NCI-H2196 (cell line): ENCODE measurements at regions not wholly inside any gene's neighbourhood (a gene's known extent, or its start where the extent isn't known, plus 50 kb on each side); places are given as distances from the start of the nearest gene placed in this dataset.
"Not testable (repeated sequence)": the region's sequence is repeated elsewhere in the genome, so short reads cannot be mapped to it uniquely, and the experiment has no call there.

Experiments
- DNase-seq: peaks from one replicate; lab custom pipeline; 2025; ENCODE audit not compliant: unreplicated experiment; lab: John Stamatoyannopoulos, UW

GRCh38 chr21:28712411-28712810 lies 280.3 kb downstream of the LTN1 start:
- no peak for DNase-seq

GRCh38 chr21:28705616-28706015 lies 287.1 kb downstream of the LTN1 start:
- no peak for DNase-seq

DNA sequence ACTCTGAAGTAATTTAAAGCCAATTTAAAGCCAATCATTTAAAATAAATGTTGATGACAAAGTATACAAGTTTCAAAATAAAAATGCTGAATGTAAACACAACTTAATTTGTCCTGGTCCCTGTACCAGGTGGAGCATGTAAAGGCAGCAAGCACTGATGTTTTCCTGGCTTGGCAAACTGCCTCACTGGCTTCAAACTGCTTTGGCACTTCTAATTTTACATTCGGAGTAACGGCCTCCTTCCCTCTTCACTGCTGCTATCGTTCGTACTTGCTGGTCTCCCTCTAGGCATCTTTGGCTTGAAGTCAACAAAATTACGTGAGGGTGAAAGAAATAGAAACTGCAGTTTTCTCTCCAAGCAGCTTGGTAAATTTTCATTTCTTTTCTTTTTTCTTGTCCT lies 287.9 kb downstream of the LTN1 start:
- DNase-seq = no peak

- DNase-seq = no peak
Observed at GRCh38 chr21:28703861-28704260, 288.8 kb downstream of the LTN1 start.

DNA sequence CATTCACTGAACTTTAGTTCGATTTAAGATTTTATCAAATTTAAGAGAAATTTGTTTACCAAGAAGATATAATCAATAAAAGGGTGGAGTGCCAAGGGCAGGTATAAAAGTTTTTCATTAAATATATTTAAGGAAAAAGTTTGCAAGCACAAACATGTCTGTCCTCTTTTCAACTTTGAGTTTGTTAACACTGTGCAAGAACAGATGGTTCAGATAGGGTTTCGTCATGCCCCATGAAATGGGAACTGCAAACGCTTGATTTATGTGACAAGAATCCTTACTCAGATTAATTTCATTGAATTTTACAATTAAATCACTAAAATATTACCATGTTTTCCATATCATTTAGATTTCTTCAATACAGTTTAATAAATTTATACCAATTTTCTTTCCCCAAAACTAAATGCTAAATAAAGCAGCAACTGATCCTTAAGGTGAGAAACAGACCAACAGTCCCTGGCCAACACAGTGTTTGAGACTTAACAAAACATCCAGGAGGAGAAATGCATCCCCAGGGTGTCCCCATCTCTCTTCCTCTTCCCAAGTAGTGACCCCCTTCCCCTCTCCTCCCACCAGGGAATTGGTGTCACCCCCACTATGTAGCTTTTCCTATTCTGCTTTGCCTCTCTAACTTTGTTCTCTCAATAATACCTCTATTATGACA lies 292.9 kb downstream of the LTN1 start:
- no peak for DNase-seq

DNA sequence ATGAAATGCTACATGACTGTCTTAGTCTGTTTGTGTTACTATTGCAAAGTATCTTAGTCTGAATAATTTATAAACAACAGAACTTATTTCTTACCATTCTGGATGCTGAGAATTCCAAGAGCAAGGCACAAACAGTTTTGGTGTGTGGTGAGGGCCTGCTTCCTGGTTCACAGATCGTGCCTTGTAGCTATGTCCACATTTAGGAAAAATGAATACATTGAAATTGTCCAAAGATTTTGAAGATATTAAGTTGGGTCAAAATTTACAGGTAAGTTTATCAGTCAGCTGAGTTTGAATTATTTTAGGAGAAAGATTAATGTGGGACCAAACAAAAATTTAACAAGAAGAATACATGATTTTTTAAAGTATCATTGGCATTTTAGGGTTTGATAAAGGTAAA lies 293.5 kb downstream of the LTN1 start:
- no peak for DNase-seq

DNA sequence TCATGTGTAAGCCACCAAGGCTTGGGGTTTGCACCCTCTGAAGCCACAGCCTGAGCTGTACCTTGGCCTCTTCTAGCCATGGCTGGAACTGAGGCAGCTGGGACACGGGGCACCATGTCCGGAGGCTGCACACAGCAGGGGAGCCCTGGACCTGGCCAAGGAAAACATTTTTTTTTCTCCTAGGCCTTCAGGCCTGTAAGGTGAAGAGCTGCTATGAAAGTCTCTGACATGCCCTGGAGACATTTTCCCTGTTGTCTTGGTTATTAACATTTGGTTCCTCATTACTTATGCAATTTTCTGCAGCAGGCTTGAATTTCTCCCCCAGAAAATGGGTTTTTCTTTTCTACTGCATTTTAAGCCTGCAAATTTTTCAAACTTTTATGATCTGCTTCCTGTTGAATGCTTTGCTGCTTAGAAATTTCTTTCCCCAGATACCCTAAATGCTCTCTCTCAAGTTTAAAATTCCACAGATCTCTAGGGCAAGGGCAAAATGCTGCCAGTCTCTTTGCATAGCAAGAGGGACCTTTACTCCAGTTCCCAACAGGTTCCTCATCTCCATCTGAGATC lies 295.8 kb downstream of the LTN1 start:
- DNase-seq = no peak

DNA sequence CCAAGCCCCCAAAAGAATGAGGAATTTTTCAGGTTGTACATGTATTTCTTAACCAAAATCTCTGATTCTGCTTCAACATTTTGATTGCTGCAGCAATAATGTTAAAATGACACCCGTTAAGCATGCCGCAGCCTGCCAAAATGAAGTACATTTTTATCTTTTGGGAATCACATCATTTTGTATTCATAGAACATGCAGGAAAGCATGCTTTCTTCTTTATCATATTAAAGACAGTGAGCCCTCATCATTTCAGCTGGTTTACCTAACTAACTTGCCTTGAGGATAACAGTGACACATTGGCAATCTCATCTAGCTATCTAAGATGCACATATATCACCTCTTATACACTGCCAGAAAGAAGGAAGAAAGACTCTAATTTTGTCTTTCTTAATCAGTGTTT lies 299.2 kb downstream of the LTN1 start:
- no peak for DNase-seq

DNA sequence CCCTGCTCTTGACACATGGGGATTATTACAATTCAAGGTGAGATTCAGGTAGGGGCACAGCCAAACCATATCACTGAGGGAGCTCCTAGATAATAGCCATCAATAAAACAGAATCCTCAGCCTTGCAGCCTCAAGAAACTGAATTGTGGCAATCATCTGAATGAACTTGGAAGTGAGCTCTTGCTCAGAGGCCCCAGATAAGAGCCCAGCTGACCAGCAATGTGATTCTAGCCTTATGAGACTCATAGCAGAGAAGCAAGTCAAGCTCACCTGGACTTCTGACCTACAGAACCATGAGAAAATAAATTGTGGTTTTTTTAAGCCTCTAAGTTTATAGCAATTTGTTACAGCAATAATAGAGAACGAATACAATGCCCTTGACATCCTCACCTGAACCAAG lies 302.5 kb downstream of the LTN1 start:
- no peak for DNase-seq

GRCh38 chr21:28688381-28688780 lies 304.3 kb downstream of the LTN1 start:
- DNase-seq = no peak

DNA sequence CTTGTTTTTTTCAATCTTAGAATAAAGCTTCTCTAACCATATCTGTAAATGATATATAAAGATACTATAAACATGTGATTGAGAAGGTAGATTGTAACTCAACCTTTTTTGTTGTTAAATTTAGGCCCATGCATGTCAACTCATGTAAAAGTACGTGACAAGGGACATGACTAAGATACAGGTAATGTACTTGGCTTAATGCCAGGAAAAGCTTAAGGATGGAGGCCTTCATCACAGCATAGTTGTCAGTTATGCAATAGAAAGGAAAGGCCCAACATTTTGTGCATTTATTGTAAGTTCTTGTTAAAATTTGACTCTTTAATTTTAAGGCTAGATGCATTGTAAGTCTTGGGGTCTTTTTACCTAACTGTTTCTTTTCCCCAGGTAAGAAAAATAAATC lies 305.1 kb downstream of the LTN1 start:
- DNase-seq = no peak

GRCh38 chr21:28683982-28684752 lies 308.5 kb downstream of the LTN1 start:
- DNase-seq = no peak

GRCh38 chr21:28682884-28683283 lies 309.8 kb downstream of the LTN1 start:
- DNase-seq = not testable (repeated sequence)

- not testable (repeated sequence) for DNase-seq
Observed at GRCh38 chr21:28677096-28677495, 315.6 kb downstream of the LTN1 start.

DNA sequence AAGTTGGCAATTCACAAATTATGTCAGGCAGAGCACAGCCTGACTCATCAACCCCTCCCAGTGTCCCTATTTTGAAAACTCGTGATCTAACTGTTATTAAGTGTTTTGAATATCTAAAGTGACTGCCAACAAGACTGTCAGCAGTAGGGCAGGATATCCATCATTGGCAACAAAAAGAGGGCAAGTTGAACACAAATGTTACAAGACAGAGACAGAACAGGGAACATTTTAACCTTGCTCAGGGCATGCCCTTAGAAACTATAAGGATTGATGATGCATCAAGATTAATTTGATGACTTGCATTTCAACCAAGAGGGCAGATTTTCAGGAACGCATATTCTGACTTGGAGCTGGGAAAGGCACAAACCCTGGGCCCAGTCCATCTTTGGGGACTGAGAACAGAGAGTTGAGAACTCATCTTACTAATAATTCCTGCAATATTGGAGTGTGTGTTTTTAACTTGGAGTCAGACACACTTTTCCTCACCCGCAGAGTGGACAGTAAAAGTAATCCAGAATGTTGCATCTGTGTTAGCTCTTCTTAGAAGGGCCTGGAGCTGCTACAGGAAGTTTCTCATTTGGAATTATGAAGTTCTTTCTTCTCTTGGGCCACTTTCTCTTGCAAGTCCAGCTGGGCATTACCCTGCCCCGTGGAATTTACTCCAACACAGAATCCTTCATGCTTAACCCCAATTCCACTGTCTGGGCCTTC lies 317.2 kb downstream of the LTN1 start:
- no peak for DNase-seq

DNA sequence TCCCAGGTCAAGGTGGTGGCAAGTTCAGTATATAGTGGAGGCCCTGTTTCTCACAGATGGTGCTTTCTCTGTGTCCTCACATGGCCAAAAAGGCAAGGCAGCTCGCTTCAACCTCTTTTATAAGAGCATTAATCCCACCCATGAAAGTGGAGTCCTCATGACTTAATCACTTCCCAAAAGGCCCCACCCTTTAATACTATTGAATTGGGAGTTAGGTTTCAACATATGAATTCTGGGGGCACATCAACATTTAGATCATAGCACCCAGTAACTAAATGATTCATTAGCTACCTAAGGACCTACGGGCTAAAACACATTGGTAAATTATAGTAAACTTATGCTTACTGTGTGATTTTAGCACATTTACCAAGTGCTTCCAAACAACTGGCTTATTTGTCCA lies 317.9 kb downstream of the LTN1 start:
- no peak for DNase-seq

- no peak for DNase-seq
Observed at GRCh38 chr21:28671549-28672195, 321.0 kb downstream of the LTN1 start.

- no peak for DNase-seq
Observed at GRCh38 chr21:28669971-28670653, 322.6 kb downstream of the LTN1 start.

DNA sequence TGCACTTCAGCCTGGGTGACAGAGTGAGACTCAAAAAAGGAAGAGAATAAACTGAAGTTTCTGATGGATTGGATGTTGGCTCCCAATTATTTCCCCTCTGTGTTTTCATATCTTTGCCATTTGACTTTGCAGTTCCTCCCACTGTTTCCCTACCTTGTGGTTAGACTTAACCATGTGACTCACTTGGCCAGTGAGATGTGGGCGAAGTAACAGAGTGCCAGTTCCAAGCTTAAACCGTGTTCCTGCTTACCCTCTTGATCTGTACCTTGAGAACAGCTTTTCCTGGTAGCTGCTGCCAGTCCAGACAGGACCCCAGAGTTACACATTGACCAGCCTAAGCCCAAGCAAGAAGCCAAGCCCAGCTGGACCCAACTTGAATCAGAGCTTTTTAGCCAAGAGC lies 323.4 kb downstream of the LTN1 start:
- DNase-seq = no peak

DNA sequence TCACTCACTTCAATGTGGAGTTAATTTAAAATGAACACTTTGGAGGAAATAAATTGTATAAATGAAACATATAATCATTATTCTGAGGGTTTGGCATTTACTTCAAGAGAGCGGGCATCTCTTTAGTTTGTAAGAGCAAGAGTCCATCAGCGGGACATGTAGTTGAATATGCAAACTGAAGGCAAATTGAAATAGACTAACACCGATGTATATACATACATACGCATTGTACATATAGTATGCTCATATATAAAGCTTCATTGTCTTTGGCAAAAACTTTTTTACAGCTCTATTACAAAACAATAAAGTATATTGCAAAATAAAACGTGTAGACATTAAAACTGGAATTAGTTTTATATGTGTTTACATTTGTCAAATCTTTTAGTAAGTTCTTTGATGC lies 328.9 kb downstream of the LTN1 start:
- DNase-seq = no peak
